GM18502 (cell line): ENCODE measurements at regions not wholly inside any gene's neighbourhood (a gene's known extent, or its start where the extent isn't known, plus 50 kb on each side); places are given as distances from the start of the nearest gene placed in this dataset.
A peak's percentile ranks its signal among the peaks of the same experiment; 100 is the strongest.
"Not testable (repeated sequence)": the region's sequence is repeated elsewhere in the genome, so short reads cannot be mapped to it uniquely, and the experiment has no call there.

Source experiments
- ATAC-seq: cut with Tn5 transposase; IDR thresholded peaks from one replicate; pipeline ENCODE4 v1.9.1; 2021; ENCODE audit warnings: mild to moderate bottlenecking; ENCODE audit not compliant: unreplicated experiment, poor library complexity

- no peak for ATAC-seq
Measured at GRCh38 chr4:124055896-124056295, 656.6 kb downstream of the ANKRD50 start.

GRCh38 chr4:124060261-124060918, 652.1 kb downstream of the ANKRD50 start:
- peak; percentile 83 for ATAC-seq

GRCh38 chr4:124061413-124061812, 651.1 kb downstream of the ANKRD50 start:
- ATAC-seq: no peak

- ATAC-seq: no peak
Measured at GRCh38 chr4:124065422-124065821, 647.1 kb downstream of the ANKRD50 start.

- no peak for ATAC-seq
Measured at GRCh38 chr4:124065936-124066335, 646.6 kb downstream of the ANKRD50 start.

GRCh38 chr4:124066595-124066994, 645.9 kb downstream of the ANKRD50 start:
- ATAC-seq: no peak

- no peak for ATAC-seq
Measured at GRCh38 chr4:124067046-124067445, 645.5 kb downstream of the ANKRD50 start.

- no peak for ATAC-seq
Measured at GRCh38 chr4:124070688-124071484, 641.6 kb downstream of the ANKRD50 start.

- ATAC-seq: not testable (repeated sequence)
Measured at GRCh38 chr4:124075276-124075675, 637.3 kb downstream of the ANKRD50 start.

GRCh38 chr4:124079174-124079780, 633.3 kb downstream of the ANKRD50 start:
- ATAC-seq: no peak

- no peak for ATAC-seq
Measured at GRCh38 chr4:124083711-124084110, 628.8 kb downstream of the ANKRD50 start.

- ATAC-seq: no peak
Measured at GRCh38 chr4:124085561-124086180, 626.9 kb downstream of the ANKRD50 start.

- ATAC-seq: no peak
Measured at GRCh38 chr4:124090021-124090420, 622.5 kb downstream of the ANKRD50 start.

- ATAC-seq: no peak
Measured at GRCh38 chr4:124092101-124092500, 620.4 kb downstream of the ANKRD50 start.

- no peak for ATAC-seq
Measured at GRCh38 chr4:124092541-124092984, 620.0 kb downstream of the ANKRD50 start.

- ATAC-seq: no peak
Measured at GRCh38 chr4:124095621-124096020, 616.9 kb downstream of the ANKRD50 start.

- no peak for ATAC-seq
Measured at GRCh38 chr4:124096290-124096689, 616.2 kb downstream of the ANKRD50 start.

- ATAC-seq: no peak
Measured at GRCh38 chr4:124097447-124097846, 615.1 kb downstream of the ANKRD50 start.

GRCh38 chr4:124104101-124104500, 608.4 kb downstream of the ANKRD50 start:
- no peak for ATAC-seq

GRCh38 chr4:124104628-124105027, 607.9 kb downstream of the ANKRD50 start:
- ATAC-seq: no peak

- ATAC-seq: no peak
Measured at GRCh38 chr4:124105212-124105611, 607.3 kb downstream of the ANKRD50 start.
